MM.1S (cell line): ENCODE measurements at regions not wholly inside any gene's neighbourhood (a gene's known extent, or its start where the extent isn't known, plus 50 kb on each side); places are given as distances from the start of the nearest gene placed in this dataset.

ENCODE experiments used
- DNase-seq: peaks from one replicate; pipeline ENCODE4 v3.0.0-alpha.2; 2015
- H2AFZ ChIP-seq: fragments of 300-600 bp; sonication (generic); 2 replicates; pipeline ENCODE4 v1.6.0; 2016; ENCODE audit warnings: antibody characterized with exemption, low read length
- H3F3A ChIP-seq: fragments of 300-600 bp; sonication (generic); 2 replicates; pipeline ENCODE4 v1.6.1; 2016; ENCODE audit warnings: mild to moderate bottlenecking, antibody characterized with exemption, low read length, moderate library complexity, mixed read lengths; ENCODE audit not compliant: insufficient read depth
- H3K27ac ChIP-seq: fragments of 300-600 bp; sonication (generic); 2 replicates; pipeline ENCODE4 v1.5.1; 2016; ENCODE audit warnings: mild to moderate bottlenecking, low read length
- H3K27me3 ChIP-seq: fragments of 300-600 bp; sonication (generic); replicated peaks from 2 replicates; pipeline ENCODE4 v1.6.0; 2016; ENCODE audit warnings: low read length; ENCODE audit not compliant: insufficient read depth
- H3K36me3 ChIP-seq: fragments of 300-600 bp; sonication (generic); replicated peaks from 2 replicates; pipeline ENCODE4 v1.6.1; 2016; ENCODE audit warnings: mild to moderate bottlenecking, low read length, mixed read lengths; ENCODE audit not compliant: insufficient read depth
- H3K4me1 ChIP-seq: fragments of 300-600 bp; sonication (generic); 2 replicates; pipeline ENCODE4 v1.6.1; 2016; ENCODE audit warnings: low read length, mixed read lengths
- H3K4me2 ChIP-seq: fragments of 300-600 bp; sonication (generic); 2 replicates; pipeline ENCODE4 v1.6.0; 2016; ENCODE audit warnings: low read depth, low read length
- H3K4me3 ChIP-seq: fragments of 300-600 bp; sonication (generic); 2 replicates; pipeline ENCODE4 v1.5.1; 2016; ENCODE audit warnings: low read length, mixed read lengths
- H3K79me2 ChIP-seq: fragments of 300-600 bp; sonication (generic); 2 replicates; pipeline ENCODE4 v1.6.1; 2016; ENCODE audit warnings: mixed run types, low read length, mixed read lengths
- H3K9ac ChIP-seq: fragments of 300-600 bp; sonication (generic); 2 replicates; pipeline ENCODE4 v1.6.1; 2016; ENCODE audit warnings: low read length, mixed read lengths
- H3K9me2 ChIP-seq: fragments of 300-600 bp; sonication (generic); replicated peaks from 2 replicates; pipeline ENCODE4 v1.6.1; 2016; ENCODE audit warnings: mild to moderate bottlenecking, low read length, mixed read lengths; ENCODE audit not compliant: insufficient read depth
- H3K9me3 ChIP-seq: fragments of 300-600 bp; sonication (generic); replicated peaks from 2 replicates; pipeline ENCODE4 v1.6.1; 2016; ENCODE audit warnings: mild to moderate bottlenecking, low read length, mixed read lengths; ENCODE audit not compliant: insufficient read depth
- H4K20me1 ChIP-seq: fragments of 300-600 bp; sonication (generic); 2 replicates; pipeline ENCODE4 v1.6.1; 2016; ENCODE audit warnings: mild to moderate bottlenecking, low read length, moderate library complexity, mixed read lengths; ENCODE audit not compliant: insufficient read depth
- EZH2 ChIP-seq: fragments of 300-600 bp; sonication (generic); optimal IDR thresholded peaks from 2 replicates; pipeline ENCODE3; 2017; ENCODE audit warnings: low read depth, mild to moderate bottlenecking, antibody characterized with exemption, low read length, mixed read lengths
- EZH2phosphoT487 ChIP-seq: fragments of 300-600 bp; sonication (generic); IDR thresholded peaks from 2 replicates; pipeline ENCODE4 v1.6.1; 2018; ENCODE audit warnings: antibody characterized with exemption, low read length
- TF ChIP-seq, protein P1 (sequence below): fragments of 300-600 bp; sonication (generic); IDR thresholded peaks from 2 replicates; pipeline ENCODE4 v1.5.1; 2016; ENCODE audit warnings: antibody characterized with exemption, low read length, mixed read lengths

GRCh38 chrX:5082705-5083104 lies 1146.0 kb downstream of the NLGN4X start:
- DNase-seq = no peak
- no peaks in the 10 kb centered on the region for H3K36me3 ChIP-seq
- H3K4me3 ChIP-seq = no peak overlapping the region
- H3K27me3 ChIP-seq = no peaks in the 10 kb centered on the region
- no peaks in the 10 kb centered on the region for H3K9me2 ChIP-seq
- H3K79me2 ChIP-seq = no peaks in the 10 kb centered on the region
- no peak overlapping the region for H3K9ac ChIP-seq
- no peaks in the 10 kb centered on the region for H3K4me1 ChIP-seq
- TF ChIP-seq EZH2phosphoT487 (no peak), EZH2 (no peak)
- TF ChIP-seq, protein P1, sequence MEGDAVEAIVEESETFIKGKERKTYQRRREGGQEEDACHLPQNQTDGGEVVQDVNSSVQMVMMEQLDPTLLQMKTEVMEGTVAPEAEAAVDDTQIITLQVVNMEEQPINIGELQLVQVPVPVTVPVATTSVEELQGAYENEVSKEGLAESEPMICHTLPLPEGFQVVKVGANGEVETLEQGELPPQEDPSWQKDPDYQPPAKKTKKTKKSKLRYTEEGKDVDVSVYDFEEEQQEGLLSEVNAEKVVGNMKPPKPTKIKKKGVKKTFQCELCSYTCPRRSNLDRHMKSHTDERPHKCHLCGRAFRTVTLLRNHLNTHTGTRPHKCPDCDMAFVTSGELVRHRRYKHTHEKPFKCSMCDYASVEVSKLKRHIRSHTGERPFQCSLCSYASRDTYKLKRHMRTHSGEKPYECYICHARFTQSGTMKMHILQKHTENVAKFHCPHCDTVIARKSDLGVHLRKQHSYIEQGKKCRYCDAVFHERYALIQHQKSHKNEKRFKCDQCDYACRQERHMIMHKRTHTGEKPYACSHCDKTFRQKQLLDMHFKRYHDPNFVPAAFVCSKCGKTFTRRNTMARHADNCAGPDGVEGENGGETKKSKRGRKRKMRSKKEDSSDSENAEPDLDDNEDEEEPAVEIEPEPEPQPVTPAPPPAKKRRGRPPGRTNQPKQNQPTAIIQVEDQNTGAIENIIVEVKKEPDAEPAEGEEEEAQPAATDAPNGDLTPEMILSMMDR = no peak
- H2AFZ ChIP-seq = no peak overlapping the region
- H3F3A ChIP-seq = no peaks in the 10 kb centered on the region
- no peak overlapping the region for H3K27ac ChIP-seq
- no peaks in the 10 kb centered on the region for H3K9me3 ChIP-seq
- H3K4me2 ChIP-seq = no peak overlapping the region
- no peaks in the 10 kb centered on the region for H4K20me1 ChIP-seq

- Histone ChIP-seq H3K4me2 (no peak overlapping the region), H3K27me3 (no peaks in the 10 kb centered on the region)
These were observed 1147.9 kb downstream of the NLGN4X start for GRCh38 chrX:5080791-5081190.

GRCh38 chrX:5068550-5068949 lies 1160.1 kb downstream of the NLGN4X start:
- Histone ChIP-seq H3F3A (no peaks in the 10 kb centered on the region), H3K27ac (no peak overlapping the region), H4K20me1 (no peaks in the 10 kb centered on the region), H3K4me3 (no peak overlapping the region), H3K9me3 (no peaks in the 10 kb centered on the region), H3K4me1 (no peaks in the 10 kb centered on the region), H3K9ac (no peak overlapping the region), H3K36me3 (no peaks in the 10 kb centered on the region), H2AFZ (no peak overlapping the region), H3K9me2 (no peaks in the 10 kb centered on the region), H3K27me3 (no peaks in the 10 kb centered on the region), H3K4me2 (no peak overlapping the region), H3K79me2 (no peaks in the 10 kb centered on the region)
- TF ChIP-seq EZH2 (no peak), EZH2phosphoT487 (no peak)
- TF ChIP-seq, protein P1 = no peak
- no peak for DNase-seq

More at GRCh38 chrX:5080791-5081190, 1147.9 kb downstream of the NLGN4X start:
- Histone ChIP-seq H3K4me1 (no peaks in the 10 kb centered on the region), H4K20me1 (no peaks in the 10 kb centered on the region), H3F3A (no peaks in the 10 kb centered on the region), H2AFZ (no peak overlapping the region), H3K79me2 (no peaks in the 10 kb centered on the region), H3K9me3 (no peaks in the 10 kb centered on the region), H3K36me3 (no peaks in the 10 kb centered on the region), H3K9ac (no peak overlapping the region), H3K4me3 (no peak overlapping the region), H3K9me2 (no peaks in the 10 kb centered on the region), H3K27ac (no peak overlapping the region)
- no peak for DNase-seq
- no peak for TF ChIP-seq EZH2
- TF ChIP-seq, protein P1 = no peak
- TF ChIP-seq EZH2phosphoT487 = no peak
